ENCODE measurements at regions not wholly inside any gene's neighbourhood (a gene's known extent, or its start where the extent isn't known, plus 50 kb on each side); places are given as distances from the start of the nearest gene placed in this dataset.

DNA sequence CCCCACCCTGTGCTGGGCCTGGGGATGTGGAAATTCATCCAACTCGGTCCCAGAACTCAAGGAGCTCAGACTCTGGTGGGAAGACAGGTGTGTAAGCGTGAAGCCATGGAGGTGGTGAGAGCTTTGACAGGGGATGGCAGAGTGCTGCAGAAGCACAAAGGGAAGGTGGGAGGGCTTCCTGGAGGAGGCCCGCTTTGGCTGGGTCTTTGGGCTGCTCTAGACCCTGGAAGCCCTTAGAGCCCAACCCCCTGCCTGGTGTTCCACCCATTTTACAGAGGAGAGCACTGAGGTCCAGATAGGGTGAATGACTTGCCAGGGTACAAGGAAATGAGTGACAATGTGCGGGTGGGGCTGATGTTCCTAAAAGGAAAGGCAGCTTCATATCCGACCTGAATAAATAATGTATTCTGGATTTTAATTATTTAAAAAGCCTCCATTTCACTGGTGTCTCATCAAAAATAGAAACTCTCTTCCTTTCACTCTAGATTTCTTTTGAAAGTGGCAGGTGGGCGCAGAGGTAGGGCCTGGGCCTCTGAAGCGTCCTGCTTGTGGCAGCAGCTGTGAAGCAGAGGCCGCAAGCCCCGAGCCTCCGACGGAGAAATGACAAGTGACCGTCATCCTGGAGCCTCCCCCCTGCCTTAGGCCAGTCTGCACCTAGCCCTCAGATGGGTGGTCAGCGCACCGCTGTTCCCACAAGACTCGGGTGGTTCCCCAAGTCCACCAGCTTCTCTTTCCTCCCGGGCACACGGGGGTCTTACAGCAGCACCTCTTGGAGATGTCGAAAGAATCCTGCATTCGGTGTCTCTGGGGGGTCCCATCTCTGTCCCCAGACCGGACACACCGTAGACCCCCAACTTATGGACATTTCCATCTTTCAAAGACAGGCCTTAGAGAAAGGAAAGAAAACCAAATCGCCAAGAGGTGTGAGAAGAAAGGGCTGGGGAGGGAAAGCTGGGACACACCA lies 71.0 kb upstream of the TAF1B start:
- DNase-seq (ENCODE audit: low spot score), result no peak

DNA sequence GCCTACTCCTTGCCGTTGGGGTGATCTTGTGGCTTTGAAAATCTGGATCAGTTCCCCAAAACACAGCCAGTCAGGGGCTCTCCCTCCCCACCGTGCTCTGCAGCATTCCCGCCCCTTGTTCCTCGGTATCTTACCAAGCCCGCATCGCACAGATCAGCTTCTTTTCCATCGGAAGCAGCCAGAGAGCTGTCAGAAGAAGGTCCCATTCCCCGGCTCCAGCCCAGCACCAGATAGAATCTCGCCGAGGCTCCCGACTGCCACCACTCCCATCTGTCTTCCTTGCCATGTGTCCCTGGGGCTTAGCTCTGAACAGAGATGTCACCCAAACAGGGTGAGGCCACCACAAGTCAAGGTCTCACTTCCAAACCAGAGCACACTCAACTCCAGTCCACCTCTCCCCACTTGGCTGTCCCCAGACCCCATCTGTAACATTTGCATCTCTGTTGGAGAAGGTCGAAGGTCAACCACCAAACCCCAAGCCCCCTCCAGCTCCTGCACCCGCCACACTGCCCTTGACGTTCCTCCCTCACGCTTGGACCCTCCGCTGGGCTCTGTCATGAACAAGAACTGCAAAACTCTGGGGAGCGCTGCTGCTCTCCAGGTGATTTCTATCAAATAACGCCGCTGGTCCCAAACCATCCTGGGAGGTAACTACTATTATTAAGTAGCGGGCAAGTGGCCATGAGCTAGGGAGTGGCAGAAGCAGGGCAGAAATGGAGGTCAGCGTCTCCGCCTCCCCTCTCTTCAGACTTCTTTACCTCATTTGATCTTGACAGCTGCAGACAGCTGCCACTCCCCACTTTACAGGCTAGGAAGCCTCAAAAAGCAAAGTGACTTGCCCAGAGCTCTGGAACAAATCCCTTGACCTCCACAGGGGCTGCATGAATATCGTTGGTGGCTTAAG lies 70.0 kb upstream of the TAF1B start:
- no peak for DNase-seq (ENCODE audit: low spot score)

DNA sequence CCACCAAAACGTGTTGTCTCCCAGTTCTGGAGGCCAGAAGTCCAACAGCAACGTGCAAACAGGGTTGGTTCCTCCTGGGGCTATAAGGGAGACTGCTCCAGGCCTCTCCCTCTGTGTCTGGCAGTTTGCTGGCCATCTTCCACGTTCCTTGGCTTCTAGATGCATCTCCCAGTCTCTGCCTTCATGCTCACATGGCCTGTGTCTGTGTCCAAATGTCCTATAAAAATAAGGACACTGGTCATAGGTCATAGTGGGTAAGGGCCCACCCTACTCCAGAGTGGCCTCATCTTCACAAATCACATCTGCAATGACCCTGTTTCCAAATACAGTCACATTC lies 69.4 kb upstream of the TAF1B start:
- DNase-seq (ENCODE audit: low spot score), result no peak

DNA sequence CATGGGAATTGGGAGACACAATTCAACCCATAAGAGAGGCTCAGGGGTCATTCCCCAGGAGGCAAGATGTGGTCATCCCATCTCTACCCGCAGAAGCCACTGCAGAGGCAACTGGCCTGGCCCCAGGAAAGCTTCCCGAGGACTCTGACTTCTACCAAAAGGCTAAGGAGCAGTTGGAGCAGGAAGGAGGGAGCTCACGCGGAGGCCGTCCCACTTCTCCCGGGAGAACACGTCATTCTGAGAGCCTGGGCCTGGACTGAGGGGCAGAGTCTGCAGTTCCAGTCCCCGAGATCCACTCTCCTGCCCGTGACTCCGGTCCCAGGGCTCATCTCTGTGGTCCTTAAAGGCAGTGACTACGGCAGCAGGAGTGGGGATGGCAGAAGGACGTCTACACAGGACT lies 69.0 kb upstream of the TAF1B start:
- no peak for DNase-seq (ENCODE audit: low spot score)

DNA sequence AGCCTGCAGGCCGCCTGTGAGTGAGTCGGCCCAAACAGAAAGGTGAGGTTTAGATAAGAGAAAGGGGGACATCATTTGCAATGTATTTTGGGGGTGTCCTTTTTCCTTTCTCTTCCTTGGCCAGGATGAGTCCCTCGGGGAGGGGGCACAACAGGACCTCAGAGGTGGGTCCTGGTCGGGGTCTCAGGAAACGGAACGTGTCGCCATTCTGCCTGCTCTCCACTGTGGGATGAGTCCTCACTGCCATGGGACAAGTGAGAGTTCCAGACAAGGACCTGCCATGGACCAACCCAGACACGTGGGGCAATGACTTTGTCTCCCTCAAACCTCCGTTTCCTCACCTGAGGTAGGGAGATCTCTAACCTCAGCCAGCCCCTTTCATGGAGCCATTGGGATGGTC lies 67.9 kb upstream of the TAF1B start:
- DNase-seq (ENCODE audit: low spot score), result no peak

DNA sequence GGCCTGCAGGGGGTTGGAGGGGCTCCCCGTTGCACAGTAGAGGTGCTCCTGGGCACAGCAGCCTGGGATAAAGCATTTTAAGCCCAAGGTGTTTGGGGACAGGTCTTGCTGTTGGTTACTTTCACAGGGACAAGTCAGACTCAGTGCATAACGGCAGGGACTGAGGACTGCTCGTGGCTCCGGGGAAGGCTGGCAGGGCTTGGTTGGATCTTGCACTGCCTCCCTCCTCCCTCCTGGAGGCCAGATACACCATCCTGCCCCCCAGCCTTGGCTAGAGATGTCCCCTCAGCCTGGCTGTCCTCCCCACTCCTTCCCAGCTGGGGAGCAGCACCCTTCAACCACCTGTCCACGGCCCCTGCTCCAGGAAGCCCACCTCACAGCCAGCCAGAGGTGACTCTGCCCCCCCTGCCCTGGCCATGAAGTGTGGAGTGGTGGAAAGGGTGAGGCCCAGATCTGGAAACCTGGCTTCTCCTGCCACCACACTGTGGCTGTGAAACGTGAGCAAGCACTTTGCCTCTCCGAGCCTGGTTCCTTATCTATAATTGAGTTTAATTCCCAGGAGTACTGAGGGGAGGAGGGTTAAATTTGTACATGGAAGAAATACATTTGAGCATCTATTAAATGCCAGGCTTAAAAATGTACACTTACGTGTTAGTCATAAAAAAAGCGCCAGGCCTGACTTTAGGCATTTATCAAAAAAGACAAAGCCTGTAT lies 67.1 kb upstream of the TAF1B start:
- no peak for DNase-seq (ENCODE audit: low spot score)

DNA sequence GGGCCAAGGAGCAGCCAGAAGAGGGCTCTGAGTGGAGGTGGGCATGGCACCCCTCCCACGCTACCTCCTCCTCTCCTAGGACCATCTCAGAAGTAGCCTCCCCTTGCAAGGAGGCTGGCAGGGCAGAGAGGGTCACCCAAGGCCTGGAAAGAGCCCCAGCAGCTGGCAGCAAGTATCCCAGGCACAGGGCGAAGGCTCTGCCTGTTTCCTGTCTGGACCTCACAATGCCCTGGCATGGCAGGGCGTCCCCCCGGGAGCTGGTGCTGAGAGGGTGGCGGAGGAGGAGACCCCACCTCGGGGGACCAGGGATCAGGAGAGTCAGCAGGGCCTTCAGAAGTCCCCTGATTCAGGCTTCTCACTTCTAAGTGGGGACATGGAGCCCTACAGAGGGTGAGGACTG lies 66.2 kb upstream of the TAF1B start:
- DNase-seq (ENCODE audit: low spot score), result no peak

DNA sequence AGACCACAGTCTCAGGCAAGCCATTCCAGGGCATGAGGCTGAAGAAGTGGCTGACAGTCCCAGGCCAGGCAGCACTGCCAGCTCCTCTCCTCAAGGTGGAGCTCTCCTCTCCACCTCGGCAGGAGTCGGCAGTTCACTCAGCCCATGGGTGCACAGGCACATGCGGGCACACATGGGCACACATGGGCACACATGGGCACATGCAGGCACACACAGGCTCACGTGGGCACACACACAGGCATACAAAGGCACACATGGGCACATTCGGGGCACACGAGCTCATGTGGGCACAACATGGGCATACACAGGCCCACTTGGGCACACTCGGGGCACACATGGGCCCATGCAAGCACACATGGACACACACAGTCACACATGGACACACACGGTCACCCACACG lies 65.3 kb upstream of the TAF1B start:
- DNase-seq (ENCODE audit: low spot score), result no peak

DNA sequence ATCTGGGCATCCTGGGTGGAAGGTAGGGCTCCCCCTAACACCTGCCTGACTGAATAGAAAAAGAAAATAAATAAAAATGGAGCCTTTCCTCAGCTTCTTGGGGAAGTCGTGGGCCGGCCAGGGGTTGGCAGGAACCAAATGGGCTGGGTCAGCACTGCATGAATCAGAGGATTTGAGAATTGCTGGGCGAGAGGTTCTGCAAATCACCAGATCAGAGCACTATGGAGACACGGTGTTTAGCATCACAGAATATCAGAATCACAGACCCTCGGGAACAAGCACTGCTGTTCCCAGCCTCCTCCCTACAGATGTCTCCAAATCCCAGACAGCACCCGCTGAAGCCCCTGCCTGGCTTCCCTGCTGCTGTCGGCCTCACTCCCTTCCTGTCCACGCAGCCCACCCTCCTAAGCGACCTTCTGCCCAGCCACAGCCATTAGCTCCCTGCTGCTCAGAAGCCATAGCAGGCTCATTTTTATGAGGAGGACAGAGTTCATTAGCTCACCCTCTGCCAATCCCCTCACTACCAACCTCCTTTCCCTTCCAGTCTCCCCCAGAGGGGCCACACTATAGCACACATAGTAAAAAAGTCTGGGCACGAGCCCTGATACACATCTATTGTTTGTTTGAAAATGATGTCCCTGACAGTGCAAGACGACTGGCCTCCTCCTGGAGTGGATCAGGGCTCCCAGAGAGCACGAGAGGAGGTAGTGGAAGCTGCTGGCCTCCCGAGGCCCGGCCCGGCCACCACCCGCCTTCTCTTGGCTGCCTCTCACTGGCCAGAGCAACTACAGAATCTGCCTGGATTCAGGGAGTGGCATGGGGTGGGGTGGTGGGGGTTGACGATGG lies 64.6 kb upstream of the TAF1B start:
- no peak for DNase-seq (ENCODE audit: low spot score)

DNA sequence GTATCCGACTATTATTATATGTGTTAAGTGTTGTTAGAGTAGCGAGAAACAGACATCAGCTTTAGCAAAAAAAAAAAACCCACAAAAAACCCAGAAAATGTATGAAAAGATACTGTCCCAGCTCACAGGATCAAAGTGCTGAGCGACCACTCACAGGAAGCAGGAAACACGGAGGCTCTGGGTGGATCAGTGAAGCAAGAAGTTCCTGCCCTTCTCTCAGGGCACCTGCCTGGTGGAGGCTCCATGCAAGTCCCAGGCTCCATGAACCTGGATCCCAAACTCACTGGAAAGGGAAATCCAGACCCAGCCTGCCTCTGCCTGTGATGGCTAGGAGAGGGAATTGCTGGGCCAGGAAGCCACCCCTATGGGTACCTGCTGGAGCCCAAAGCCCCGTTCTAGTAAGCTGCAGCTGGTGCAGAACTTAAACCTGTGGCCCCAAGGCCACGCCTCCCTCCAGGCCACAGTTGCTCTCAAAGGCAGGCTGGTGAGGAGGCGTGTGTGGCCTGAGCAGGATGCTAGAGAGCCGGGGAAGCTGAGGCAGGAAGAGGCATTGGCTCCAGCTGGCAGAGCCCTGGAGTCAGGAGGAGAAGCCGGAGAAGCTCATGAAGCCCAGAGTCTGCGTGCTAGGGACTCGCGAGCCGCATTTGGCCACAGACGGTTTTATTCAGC lies 63.5 kb upstream of the TAF1B start:
- DNase-seq (ENCODE audit: low spot score), result no peak

DNA sequence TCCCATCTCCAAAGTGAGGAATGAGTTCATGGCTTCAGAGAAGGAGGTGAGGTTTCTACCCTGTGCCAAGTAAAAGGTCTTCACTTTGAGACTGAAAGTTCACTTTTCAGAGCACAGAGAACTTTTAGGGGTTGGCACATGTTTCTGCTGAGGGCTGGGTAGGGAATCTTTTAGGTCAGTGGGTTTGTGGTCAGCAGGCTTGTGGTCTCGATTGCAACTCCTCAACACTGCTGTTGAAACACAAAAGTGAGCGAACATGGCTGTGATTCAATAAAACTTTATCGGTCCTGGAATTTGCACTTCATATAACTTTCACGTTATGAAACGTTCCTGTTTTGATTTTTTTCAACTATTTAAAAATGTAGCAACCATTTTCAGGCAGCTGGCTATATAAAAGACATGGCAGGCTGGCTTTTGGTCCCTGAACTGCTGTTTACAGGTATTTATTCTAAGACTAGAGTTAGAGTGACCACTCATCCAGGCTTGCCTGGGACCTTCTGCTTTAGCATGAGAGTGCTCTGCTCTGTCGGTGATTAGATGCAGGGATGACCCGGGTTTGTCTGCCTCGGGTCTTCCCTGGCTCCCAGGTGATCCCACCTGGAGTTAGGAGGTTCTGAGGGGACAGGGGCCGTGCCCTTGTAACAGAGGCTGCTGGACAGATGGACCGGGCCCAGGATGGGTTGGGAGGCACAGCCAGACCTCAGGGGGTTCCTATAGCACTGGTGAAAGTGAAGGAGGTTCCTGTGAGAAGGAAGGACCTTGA lies 62.7 kb upstream of the TAF1B start:
- DNase-seq (ENCODE audit: low spot score), result no peak

DNA sequence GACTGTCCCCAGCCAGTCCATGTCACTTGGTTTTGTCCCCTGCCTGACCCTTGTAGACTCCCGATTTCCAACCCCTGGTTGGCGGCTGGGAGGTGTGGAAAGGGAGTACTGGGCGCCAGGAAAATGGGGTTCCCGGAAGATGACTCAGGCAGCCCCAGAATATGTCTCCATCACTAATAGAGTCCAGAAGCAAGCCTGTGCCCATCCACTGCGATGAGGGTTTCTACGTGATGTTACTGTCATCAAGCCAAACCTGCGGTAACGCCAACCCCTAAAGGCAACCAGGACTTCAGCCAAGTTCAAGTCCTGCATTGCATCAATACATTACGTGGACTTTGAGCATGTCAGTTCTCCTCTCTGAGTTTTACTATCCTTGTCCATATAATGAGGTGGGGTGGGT lies 62.0 kb upstream of the TAF1B start:
- DNase-seq (ENCODE audit: low spot score), result no peak

DNA sequence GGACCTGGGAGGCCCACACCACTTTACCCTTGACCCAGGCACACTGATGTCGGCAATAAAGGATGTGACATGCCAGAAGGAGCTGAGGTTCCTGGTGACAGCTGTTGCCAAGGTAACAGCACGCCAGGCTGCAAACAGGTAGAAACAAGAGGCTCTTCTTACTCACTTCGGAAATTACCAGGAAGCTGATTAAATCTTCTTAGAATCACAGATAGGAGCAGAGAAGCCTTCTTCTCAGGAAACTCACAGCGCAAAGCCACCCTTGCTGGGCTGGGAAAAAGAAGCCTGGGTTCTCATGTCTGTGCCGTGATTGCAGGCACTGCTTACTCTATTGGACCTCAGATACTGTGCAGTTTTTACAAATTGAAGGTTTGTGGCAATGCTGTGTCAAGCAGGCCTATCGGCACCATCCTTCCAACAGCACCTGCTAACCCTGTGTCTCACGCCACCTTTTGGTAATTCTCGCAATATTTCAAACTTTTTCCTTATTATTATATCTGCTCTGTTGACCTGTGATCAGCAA lies 61.0 kb upstream of the TAF1B start:
- DNase-seq (ENCODE audit: low spot score), result no peak

DNA sequence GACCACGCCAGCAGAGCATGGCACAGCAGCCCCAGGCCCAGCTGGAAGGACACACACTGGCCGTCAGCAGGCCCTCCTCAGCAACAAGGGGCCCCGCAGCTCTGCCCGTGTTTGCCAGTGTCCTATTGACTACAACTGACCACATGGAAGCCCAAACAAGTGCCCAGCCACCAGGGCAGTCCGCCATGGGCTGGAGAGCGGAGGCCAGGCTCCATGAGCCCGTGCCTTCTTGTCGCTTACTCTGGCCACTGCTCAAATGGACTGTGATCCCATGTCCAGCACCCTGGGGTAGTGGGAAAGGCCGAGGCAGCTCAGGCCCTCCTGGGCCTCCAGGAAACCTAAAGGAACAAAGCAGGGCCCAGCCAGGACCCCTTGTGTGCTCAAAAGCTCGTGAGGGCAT lies 53.9 kb upstream of the TAF1B start:
- DNase-seq (ENCODE audit: low spot score), result no peak

DNA sequence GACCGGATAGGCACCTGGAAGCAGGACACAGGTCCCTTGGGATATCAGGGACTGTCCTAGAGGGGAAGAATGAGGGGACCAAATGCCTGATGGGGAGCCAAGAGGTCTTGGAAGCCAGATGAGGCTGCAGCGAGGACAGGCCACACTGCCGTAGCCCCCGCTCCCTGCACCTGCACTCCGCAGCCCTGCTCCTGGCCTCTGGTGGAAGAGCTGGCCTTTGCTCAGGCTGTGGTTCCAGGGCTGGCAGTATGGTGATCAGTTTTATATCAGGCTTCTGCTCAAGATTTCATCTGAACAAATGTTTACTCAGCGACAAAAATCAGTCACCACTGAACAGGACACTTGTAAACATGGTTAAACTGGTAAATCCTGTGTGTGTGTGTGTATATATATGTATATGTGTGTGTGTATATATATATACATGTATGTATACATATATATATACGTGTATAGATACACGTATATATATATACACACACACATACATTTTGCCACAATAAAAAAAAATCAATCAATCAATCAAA lies 52.5 kb upstream of the TAF1B start:
- no peak for DNase-seq (ENCODE audit: low spot score)

DNA sequence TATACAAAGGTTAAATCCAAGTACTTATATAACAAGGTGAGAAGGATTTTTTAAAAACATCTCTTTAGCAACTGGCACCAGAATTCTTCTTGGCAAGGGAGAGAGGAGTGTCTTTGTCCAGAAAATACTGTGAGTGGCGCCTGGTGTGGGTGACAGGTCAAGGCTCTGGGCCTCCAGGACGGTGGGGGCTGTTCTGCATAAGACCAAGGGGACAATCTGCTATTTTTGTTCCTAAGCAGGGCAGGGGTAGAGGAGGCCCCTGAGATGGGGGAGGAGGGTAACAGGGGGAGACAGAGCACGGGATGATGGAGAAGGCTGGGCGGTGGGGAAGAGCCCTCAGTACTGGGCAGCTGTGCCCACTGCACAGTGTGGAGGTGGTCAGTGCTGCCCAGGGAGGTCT lies 51.6 kb upstream of the TAF1B start:
- no peak for DNase-seq (ENCODE audit: low spot score)

DNA sequence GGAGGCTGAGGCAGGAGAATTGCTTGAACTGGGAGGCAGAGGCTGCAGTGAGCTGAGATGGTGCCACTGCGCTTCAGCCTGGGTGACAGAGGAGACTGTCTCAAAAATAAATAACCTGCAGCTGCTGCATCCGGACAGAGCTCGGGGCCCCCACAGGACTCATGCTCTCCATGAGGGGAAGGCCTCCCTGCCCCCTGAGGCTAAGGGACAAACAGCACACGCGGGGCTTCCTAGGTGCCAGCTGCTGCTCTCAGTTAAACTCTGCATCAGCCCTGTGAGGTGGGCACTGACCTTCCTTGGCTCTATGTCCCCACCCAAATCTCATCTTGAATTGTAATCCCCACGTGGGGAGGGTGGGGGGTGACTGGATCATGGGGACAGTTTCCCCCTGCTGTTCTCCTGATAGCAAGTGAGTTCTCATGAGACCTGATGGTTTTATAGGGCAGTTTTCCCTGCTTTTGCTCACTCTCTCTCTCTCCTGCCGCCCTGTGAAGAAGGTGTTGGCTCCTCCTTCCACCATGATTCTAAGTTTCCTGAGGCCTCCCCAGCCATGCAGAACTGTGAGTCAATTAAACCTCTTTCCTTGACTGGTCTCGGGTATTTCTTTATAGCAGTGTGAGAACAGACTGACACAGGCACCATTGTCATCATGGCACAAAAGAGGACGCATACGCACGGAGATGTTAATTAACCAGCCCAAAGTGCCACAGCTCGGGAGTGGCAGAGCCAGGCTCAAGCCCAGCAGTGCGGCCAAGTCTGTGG lies 49.9 kb upstream of the TAF1B start:
- DNase-seq (ENCODE audit: low spot score), result no peak
